ENCODE measurements at regions not wholly inside any gene's neighbourhood (a gene's known extent, or its start where the extent isn't known, plus 50 kb on each side); places are given as distances from the start of the nearest gene placed in this dataset.

DNA sequence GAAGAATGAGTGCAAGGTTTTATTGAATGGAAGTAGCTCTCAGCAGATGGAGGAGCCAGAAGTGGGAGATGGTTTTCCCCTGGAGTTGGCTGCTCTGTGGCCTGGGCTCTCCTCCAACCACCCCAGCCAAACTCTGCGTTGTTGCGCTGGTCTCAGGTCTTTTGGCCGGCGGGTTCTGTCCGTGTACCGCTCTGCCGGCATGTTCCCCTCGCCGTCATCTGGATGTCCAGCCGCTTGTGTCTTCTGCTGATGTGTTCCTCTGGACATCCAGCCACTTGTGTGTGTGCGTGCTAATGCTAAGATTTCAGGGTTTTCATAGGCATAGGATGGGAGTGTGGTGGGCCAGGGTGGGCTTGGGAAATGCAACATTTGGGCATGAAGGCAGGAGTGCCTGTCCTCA lies 1311.3 kb upstream of the TMEFF2 start:
- ChIA-PET CTCF (no interaction called here), POLR2A (no interaction called here)
- ATAC-seq (ENCODE audit: low read depth) (no peak), DNase-seq (no peak)
- no peaks in the 10 kb centered on the region for H4K20me1 ChIP-seq (ENCODE audit: control insufficient read depth, insufficient read depth, low read length, poor library complexity, severe bottlenecking)
- H3K9me3 ChIP-seq (ENCODE audit: control extremely low read depth in 1 of 3, control insufficient read depth in 2 of 3, insufficient read depth in 1 of 3, low read length in 2 of 3), result peaks cover 0 to 2% (median 0%) of the 10 kb centered on the region in 3 donors
- H3K4me1 ChIP-seq (ENCODE audit: control insufficient read depth in 2 of 2, insufficient read depth in 2 of 2, low read length in 2 of 2), result no peaks in the 10 kb centered on the region
- intact Hi-C loops (cut with micrococcal nuclease), result no loop called here
- H3K79me2 ChIP-seq (ENCODE audit: control insufficient read depth, insufficient read depth, low read length), result no peaks in the 10 kb centered on the region
- H3K27ac Mint-ChIP-seq, result no peak overlapping the region
- TF ChIP-seq CTCF (IDR thresholded peaks at IDR 0.05), result no peak
- no peak for TF ChIP-seq EZH2 (IDR thresholded peaks at IDR 0.05; ENCODE audit: borderline replicate concordance, insufficient read depth, low read depth, low read length, poor library complexity, severe bottlenecking)
- no peak overlapping the region for H3K27ac ChIP-seq (ENCODE audit: low read length in 2 of 2)
- H2AFZ ChIP-seq (ENCODE audit: insufficient read depth, low read depth, low read length, poor library complexity, severe bottlenecking), result no peak overlapping the region
- H3K27me3 Mint-ChIP-seq, result no peaks in the 10 kb centered on the region
- H3K27me3 ChIP-seq (replicated peaks in 1 of 4; ENCODE audit: control extremely low read depth in 1 of 4, control insufficient read depth in 3 of 4, insufficient read depth in 4 of 4, low read length in 3 of 4), result no peaks in the 10 kb centered on the region
- H3K4me2 ChIP-seq (replicated peaks; ENCODE audit: low read depth, low read length, poor library complexity, severe bottlenecking), result no peak overlapping the region
- no peaks in the 10 kb centered on the region for H3K36me3 ChIP-seq (replicated peaks in 1 of 2; ENCODE audit: control extremely low read depth in 1 of 2, control insufficient read depth in 1 of 2, extremely low read depth in 1 of 2, insufficient read depth in 2 of 2, low read length in 1 of 2)
- H3K4me1 Mint-ChIP-seq, result no peaks in the 10 kb centered on the region
- H3K9ac ChIP-seq (ENCODE audit: low read length), result no peak overlapping the region
- 100% methylated on average over 10 of the region's 11 CpGs for WGBS (ENCODE audit: insufficient coverage)
- no peak overlapping the region for H3K4me3 Mint-ChIP-seq
- no peaks in the 10 kb centered on the region for H3K9me3 Mint-ChIP-seq (ENCODE audit: insufficient read depth)
- H3K4me3 ChIP-seq (ENCODE audit: control extremely low read depth in 1 of 5, extremely low read depth in 1 of 5, insufficient read depth in 1 of 5, low read depth in 2 of 5, low read length in 4 of 5), result no peak overlapping the region

GRCh38 chr2:193505620-193506019 lies 1310.9 kb upstream of the TMEFF2 start:
- H3K27ac ChIP-seq (ENCODE audit: low read length in 2 of 2), result no peak overlapping the region
- CTCF ChIA-PET, result no interaction called here
- Mint-ChIP-seq H3K9me3 (ENCODE audit: insufficient read depth) (no peaks in the 10 kb centered on the region), H3K27me3 (no peaks in the 10 kb centered on the region), H3K4me1 (no peaks in the 10 kb centered on the region), H3K4me3 (no peak overlapping the region), H3K27ac (no peak overlapping the region)
- H2AFZ ChIP-seq (ENCODE audit: insufficient read depth, low read depth, low read length, poor library complexity, severe bottlenecking), result no peak overlapping the region
- H3K4me3 ChIP-seq (ENCODE audit: control extremely low read depth in 1 of 5, extremely low read depth in 1 of 5, insufficient read depth in 1 of 5, low read depth in 2 of 5, low read length in 4 of 5), result no peak overlapping the region
- peaks cover 0 to 2% (median 0%) of the 10 kb centered on the region in 3 donors for H3K9me3 ChIP-seq (ENCODE audit: control extremely low read depth in 1 of 3, control insufficient read depth in 2 of 3, insufficient read depth in 1 of 3, low read length in 2 of 3)
- intact Hi-C loops (cut with micrococcal nuclease), result no loop called here
- no peak overlapping the region for H3K4me2 ChIP-seq (replicated peaks; ENCODE audit: low read depth, low read length, poor library complexity, severe bottlenecking)
- no peaks in the 10 kb centered on the region for H3K4me1 ChIP-seq (ENCODE audit: control insufficient read depth in 2 of 2, insufficient read depth in 2 of 2, low read length in 2 of 2)
- ATAC-seq (ENCODE audit: low read depth) (no peak), DNase-seq (no peak)
- POLR2A ChIA-PET, result no interaction called here
- H3K27me3 ChIP-seq (replicated peaks in 1 of 4; ENCODE audit: control extremely low read depth in 1 of 4, control insufficient read depth in 3 of 4, insufficient read depth in 4 of 4, low read length in 3 of 4), result no peaks in the 10 kb centered on the region
- no peaks in the 10 kb centered on the region for H3K79me2 ChIP-seq (ENCODE audit: control insufficient read depth, insufficient read depth, low read length)
- H3K9ac ChIP-seq (ENCODE audit: low read length), result no peak overlapping the region
- H4K20me1 ChIP-seq (ENCODE audit: control insufficient read depth, insufficient read depth, low read length, poor library complexity, severe bottlenecking), result no peaks in the 10 kb centered on the region
- TF ChIP-seq CTCF (IDR thresholded peaks at IDR 0.05) (no peak), EZH2 (IDR thresholded peaks at IDR 0.05; ENCODE audit: borderline replicate concordance, insufficient read depth, low read depth, low read length, poor library complexity, severe bottlenecking) (no peak)
- 71% methylated on average over 5 of the region's 7 CpGs for WGBS (ENCODE audit: insufficient coverage)
- H3K36me3 ChIP-seq (replicated peaks in 1 of 2; ENCODE audit: control extremely low read depth in 1 of 2, control insufficient read depth in 1 of 2, extremely low read depth in 1 of 2, insufficient read depth in 2 of 2, low read length in 1 of 2), result no peaks in the 10 kb centered on the region

Measured in B cell (primary cell).